SK-N-SH treated with all-trans-retinoic acid at 6 μM for 48 hours (cell line): ENCODE measurements at regions not wholly inside any gene's neighbourhood (a gene's known extent, or its start where the extent isn't known, plus 50 kb on each side); places are given as distances from the start of the nearest gene placed in this dataset.

Source experiments
- ATAC-seq: fragments of 200-7000 bp; cut with Tn5 transposase; 3 replicates; pipeline ENCODE4 v1.9.1; 2020; ENCODE audit warnings: mild to moderate bottlenecking, moderate library complexity
- ARNTL ChIP-seq: fragments of 450-650 bp; formaldehyde crosslinking; IDR thresholded peaks from 2 replicates; pipeline ENCODE4 v1.5.0; 2020; ENCODE audit warnings: low read depth, mild to moderate bottlenecking, moderate library complexity, borderline replicate concordance
- BACH2 ChIP-seq: fragments of 250-450 bp; sonication (Bioruptor Pico); IDR thresholded peaks from 2 replicates; pipeline ENCODE4 v1.9.0; 2021; ENCODE audit warnings: mild to moderate bottlenecking, borderline replicate concordance
- CSDC2 ChIP-seq: fragments of 250-450 bp; sonication (Bioruptor Pico); IDR thresholded peaks from 2 replicates; pipeline ENCODE4 v1.5.0; 2020; ENCODE audit warnings: mild to moderate bottlenecking, moderate library complexity
- ESRRG ChIP-seq: fragments of 250-450 bp; sonication (Bioruptor Pico); IDR thresholded peaks from 2 replicates; pipeline ENCODE4 v1.6.1; 2021; ENCODE audit warnings: mild to moderate bottlenecking
- GLIS3 ChIP-seq: fragments of 250-450 bp; sonication (Bioruptor Pico); IDR thresholded peaks from 2 replicates; pipeline ENCODE4 v1.5.0; 2020; ENCODE audit warnings: mild to moderate bottlenecking, moderate library complexity
- ISL1 ChIP-seq: fragments of 250-450 bp; sonication (Bioruptor Pico); IDR thresholded peaks from 2 replicates; pipeline ENCODE4 v2.1.2; 2022; ENCODE audit warnings: mild to moderate bottlenecking, moderate library complexity
- OSR1 ChIP-seq: fragments of 250-450 bp; sonication (Bioruptor Pico); IDR thresholded peaks from 2 replicates; pipeline ENCODE4 v1.8.0; 2022; ENCODE audit warnings: moderate library complexity, mild to moderate bottlenecking, inconsistent platforms
- PPARA ChIP-seq: fragments of 250-450 bp; sonication (Bioruptor Pico); IDR thresholded peaks from 2 replicates; pipeline ENCODE4 v1.5.0; 2020; ENCODE audit warnings: mild to moderate bottlenecking, borderline replicate concordance
- RARB ChIP-seq: fragments of 250-450 bp; sonication (Bioruptor Pico); IDR thresholded peaks from 2 replicates; pipeline ENCODE4 v1.8.0; 2021; ENCODE audit warnings: mild to moderate bottlenecking, moderate library complexity
- SNAI2 ChIP-seq: fragments of 250-450 bp; sonication (Bioruptor Pico); IDR thresholded peaks from 2 replicates; pipeline ENCODE4 v1.5.0; 2020; ENCODE audit warnings: mild to moderate bottlenecking, moderate library complexity
- TCF4 ChIP-seq: fragments of 250-450 bp; sonication (Bioruptor Pico); IDR thresholded peaks from 2 replicates; pipeline ENCODE4 v1.8.0; 2021; ENCODE audit warnings: mild to moderate bottlenecking, moderate library complexity, borderline replicate concordance
- TOX ChIP-seq: fragments of 250-450 bp; sonication (Bioruptor Pico); IDR thresholded peaks from 2 replicates; pipeline ENCODE4 v1.8.0; 2021; ENCODE audit warnings: mild to moderate bottlenecking, moderate library complexity, borderline replicate concordance
- ZC3H10 ChIP-seq: fragments of 250-450 bp; sonication (Bioruptor Pico); IDR thresholded peaks from 2 replicates; pipeline ENCODE4 v1.5.1; 2021; ENCODE audit warnings: mild to moderate bottlenecking, moderate library complexity
- ZFP3 ChIP-seq: fragments of 250-450 bp; sonication (Bioruptor Pico); IDR thresholded peaks from 2 replicates; pipeline ENCODE4 v1.5.0; 2020; ENCODE audit warnings: mild to moderate bottlenecking, moderate library complexity
- ZFP30 ChIP-seq: fragments of 450-650 bp; formaldehyde crosslinking; IDR thresholded peaks from 2 replicates; pipeline ENCODE4 v1.5.0; 2022; ENCODE audit warnings: mild to moderate bottlenecking, moderate library complexity
- ZNF565 ChIP-seq: fragments of 450-650 bp; formaldehyde crosslinking; conservative IDR thresholded peaks from 2 replicates; pipeline ENCODE4 v1.5.0; 2020; ENCODE audit warnings: low read depth, mild to moderate bottlenecking, moderate library complexity
- ZNF70 ChIP-seq: fragments of 450-650 bp; formaldehyde crosslinking; IDR thresholded peaks from 2 replicates; pipeline ENCODE4 v1.5.0; 2020; ENCODE audit warnings: mild to moderate bottlenecking, moderate library complexity
- ZNF8 ChIP-seq: fragments of 450-650 bp; formaldehyde crosslinking; IDR thresholded peaks from 2 replicates; pipeline ENCODE4 v1.5.0; 2020; ENCODE audit warnings: mild to moderate bottlenecking, moderate library complexity
- TF ChIP-seq, protein P1 (sequence below): fragments of 250-450 bp; sonication (Bioruptor Pico); IDR thresholded peaks from 2 replicates; pipeline ENCODE4 v1.8.0; 2020; ENCODE audit warnings: mild to moderate bottlenecking, moderate library complexity, borderline replicate concordance
- TF ChIP-seq, protein P2 (sequence below): fragments of 250-450 bp; sonication (Bioruptor Pico); IDR thresholded peaks from 2 replicates; pipeline ENCODE4 v1.5.1; 2020; ENCODE audit warnings: low read depth, mild to moderate bottlenecking, moderate library complexity
- TF ChIP-seq, protein P3 (sequence below): fragments of 250-450 bp; sonication (Bioruptor Pico); IDR thresholded peaks from 2 replicates; pipeline ENCODE4 v1.5.1; 2021; ENCODE audit warnings: mild to moderate bottlenecking, moderate library complexity
- TF ChIP-seq, protein P4 (sequence below): fragments of 250-450 bp; sonication (Bioruptor Pico); IDR thresholded peaks from 2 replicates; pipeline ENCODE4 v1.5.0; 2020; ENCODE audit warnings: mild to moderate bottlenecking, moderate library complexity

DNA sequence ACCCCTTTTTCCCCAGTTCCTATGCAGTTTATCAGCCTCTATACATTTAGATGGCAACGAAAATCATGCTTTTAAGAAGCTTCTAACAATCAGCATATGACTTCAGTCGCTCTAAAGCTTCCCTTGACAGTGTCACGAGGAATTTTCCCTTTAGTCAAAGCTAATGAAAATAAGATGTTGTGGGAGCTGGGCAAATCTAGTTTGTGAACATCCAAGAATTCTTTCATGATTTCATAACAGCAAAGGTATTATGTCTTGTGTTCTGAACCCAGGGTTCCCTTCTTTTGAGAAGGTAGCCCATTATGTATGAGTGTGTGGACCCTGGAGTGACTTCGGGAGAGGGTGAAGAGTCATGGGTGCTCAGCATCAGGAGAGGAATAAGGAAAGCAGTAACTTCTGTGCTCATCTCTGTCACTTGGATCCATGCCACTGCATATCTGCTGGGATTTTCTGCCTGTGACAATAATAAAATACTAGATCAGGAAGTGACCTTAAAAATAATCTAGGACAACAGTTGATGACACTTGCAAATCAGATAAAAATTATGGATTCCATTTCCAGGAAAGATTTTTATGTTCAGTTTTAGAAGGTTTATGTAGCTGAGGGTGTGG, 102.4 kb downstream of the PCSK1 start (continued):
- TF ChIP-seq BACH2, result no peak
- TF ChIP-seq RARB (CRISPR knock-in tag), result no peak

- peak; percentile 34; the same call in 2 of the 3 replicates for ATAC-seq
- TF ChIP-seq ZFP30 (CRISPR knock-in tag) (no peak), TCF4 (CRISPR knock-in tag) (no peak), BACH2 (no peak), ZFP3 (CRISPR knock-in tag) (no peak), RARB (CRISPR knock-in tag) (no peak), ISL1 (CRISPR knock-in tag) (no peak), ZC3H10 (CRISPR knock-in tag) (no peak), SNAI2 (CRISPR knock-in tag) (no peak)
- TF ChIP-seq, protein P1, sequence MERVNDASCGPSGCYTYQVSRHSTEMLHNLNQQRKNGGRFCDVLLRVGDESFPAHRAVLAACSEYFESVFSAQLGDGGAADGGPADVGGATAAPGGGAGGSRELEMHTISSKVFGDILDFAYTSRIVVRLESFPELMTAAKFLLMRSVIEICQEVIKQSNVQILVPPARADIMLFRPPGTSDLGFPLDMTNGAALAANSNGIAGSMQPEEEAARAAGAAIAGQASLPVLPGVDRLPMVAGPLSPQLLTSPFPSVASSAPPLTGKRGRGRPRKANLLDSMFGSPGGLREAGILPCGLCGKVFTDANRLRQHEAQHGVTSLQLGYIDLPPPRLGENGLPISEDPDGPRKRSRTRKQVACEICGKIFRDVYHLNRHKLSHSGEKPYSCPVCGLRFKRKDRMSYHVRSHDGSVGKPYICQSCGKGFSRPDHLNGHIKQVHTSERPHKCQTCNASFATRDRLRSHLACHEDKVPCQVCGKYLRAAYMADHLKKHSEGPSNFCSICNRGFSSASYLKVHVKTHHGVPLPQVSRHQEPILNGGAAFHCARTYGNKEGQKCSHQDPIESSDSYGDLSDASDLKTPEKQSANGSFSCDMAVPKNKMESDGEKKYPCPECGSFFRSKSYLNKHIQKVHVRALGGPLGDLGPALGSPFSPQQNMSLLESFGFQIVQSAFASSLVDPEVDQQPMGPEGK (CRISPR knock-in tag), result no peak
- TF ChIP-seq, protein P2, sequence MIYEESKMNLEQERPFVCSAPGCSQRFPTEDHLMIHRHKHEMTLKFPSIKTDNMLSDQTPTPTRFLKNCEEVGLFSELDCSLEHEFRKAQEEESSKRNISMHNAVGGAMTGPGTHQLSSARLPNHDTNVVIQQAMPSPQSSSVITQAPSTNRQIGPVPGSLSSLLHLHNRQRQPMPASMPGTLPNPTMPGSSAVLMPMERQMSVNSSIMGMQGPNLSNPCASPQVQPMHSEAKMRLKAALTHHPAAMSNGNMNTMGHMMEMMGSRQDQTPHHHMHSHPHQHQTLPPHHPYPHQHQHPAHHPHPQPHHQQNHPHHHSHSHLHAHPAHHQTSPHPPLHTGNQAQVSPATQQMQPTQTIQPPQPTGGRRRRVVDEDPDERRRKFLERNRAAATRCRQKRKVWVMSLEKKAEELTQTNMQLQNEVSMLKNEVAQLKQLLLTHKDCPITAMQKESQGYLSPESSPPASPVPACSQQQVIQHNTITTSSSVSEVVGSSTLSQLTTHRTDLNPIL (CRISPR knock-in tag), result no peak
- TF ChIP-seq, protein P3, sequence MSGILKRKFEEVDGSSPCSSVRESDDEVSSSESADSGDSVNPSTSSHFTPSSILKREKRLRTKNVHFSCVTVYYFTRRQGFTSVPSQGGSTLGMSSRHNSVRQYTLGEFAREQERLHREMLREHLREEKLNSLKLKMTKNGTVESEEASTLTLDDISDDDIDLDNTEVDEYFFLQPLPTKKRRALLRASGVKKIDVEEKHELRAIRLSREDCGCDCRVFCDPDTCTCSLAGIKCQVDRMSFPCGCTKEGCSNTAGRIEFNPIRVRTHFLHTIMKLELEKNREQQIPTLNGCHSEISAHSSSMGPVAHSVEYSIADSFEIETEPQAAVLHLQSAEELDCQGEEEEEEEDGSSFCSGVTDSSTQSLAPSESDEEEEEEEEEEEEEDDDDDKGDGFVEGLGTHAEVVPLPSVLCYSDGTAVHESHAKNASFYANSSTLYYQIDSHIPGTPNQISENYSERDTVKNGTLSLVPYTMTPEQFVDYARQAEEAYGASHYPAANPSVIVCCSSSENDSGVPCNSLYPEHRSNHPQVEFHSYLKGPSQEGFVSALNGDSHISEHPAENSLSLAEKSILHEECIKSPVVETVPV (CRISPR knock-in tag), result no peak
Observed at GRCh38 chr5:96329886-96330529, 103.0 kb downstream of the PCSK1 start.

DNA sequence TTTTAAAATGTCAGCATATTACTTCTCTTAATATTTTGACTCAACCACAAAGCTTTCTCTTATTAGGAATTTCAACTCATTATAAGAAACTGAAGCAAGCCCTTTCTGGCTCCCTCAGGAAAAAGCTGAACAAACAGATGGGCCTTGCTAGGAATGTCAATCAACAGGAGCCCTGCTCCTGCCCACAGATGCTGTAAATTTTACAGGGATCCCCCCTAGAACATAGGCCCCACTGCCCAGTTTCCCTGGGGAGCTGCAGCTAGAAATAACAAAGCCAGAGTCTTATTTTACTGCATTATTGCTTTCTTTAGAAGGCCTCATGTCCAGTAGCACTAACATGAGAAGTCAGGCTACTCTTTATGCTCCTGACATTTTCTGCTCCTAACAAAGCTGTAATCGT, 103.8 kb downstream of the PCSK1 start:
- ATAC-seq, result no peak
- no peak for TF ChIP-seq TCF4 (CRISPR knock-in tag)
- TF ChIP-seq, protein P1 (CRISPR knock-in tag), result no peak

GRCh38 chr5:96327722-96328121, 105.3 kb downstream of the PCSK1 start:
- TF ChIP-seq GLIS3 (no peak), ZNF70 (no peak), ZFP30 (CRISPR knock-in tag) (no peak), TOX (CRISPR knock-in tag) (no peak), OSR1 (CRISPR knock-in tag) (no peak), ESRRG (CRISPR knock-in tag) (no peak), ARNTL (CRISPR knock-in tag) (no peak), CSDC2 (CRISPR knock-in tag) (no peak), ZNF565 (CRISPR knock-in tag) (no peak), RARB (CRISPR knock-in tag) (no peak), PPARA (CRISPR knock-in tag) (no peak), TCF4 (CRISPR knock-in tag) (no peak), ISL1 (CRISPR knock-in tag) (no peak), ZC3H10 (CRISPR knock-in tag) (no peak), ZNF8 (CRISPR knock-in tag) (no peak)
- TF ChIP-seq, protein P1 (CRISPR knock-in tag), result no peak
- TF ChIP-seq, protein P2 (CRISPR knock-in tag), result no peak
- TF ChIP-seq, protein P4, sequence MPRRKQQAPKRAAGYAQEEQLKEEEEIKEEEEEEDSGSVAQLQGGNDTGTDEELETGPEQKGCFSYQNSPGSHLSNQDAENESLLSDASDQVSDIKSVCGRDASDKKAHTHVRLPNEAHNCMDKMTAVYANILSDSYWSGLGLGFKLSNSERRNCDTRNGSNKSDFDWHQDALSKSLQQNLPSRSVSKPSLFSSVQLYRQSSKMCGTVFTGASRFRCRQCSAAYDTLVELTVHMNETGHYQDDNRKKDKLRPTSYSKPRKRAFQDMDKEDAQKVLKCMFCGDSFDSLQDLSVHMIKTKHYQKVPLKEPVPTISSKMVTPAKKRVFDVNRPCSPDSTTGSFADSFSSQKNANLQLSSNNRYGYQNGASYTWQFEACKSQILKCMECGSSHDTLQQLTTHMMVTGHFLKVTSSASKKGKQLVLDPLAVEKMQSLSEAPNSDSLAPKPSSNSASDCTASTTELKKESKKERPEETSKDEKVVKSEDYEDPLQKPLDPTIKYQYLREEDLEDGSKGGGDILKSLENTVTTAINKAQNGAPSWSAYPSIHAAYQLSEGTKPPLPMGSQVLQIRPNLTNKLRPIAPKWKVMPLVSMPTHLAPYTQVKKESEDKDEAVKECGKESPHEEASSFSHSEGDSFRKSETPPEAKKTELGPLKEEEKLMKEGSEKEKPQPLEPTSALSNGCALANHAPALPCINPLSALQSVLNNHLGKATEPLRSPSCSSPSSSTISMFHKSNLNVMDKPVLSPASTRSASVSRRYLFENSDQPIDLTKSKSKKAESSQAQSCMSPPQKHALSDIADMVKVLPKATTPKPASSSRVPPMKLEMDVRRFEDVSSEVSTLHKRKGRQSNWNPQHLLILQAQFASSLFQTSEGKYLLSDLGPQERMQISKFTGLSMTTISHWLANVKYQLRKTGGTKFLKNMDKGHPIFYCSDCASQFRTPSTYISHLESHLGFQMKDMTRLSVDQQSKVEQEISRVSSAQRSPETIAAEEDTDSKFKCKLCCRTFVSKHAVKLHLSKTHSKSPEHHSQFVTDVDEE, result no peak
- peak; percentile 14; the same call in 1 of the 3 replicates for ATAC-seq
